ENCODE measurements at regions not wholly inside any gene's neighbourhood (a gene's known extent, or its start where the extent isn't known, plus 50 kb on each side); places are given as distances from the start of the nearest gene placed in this dataset.

GRCh38 chr13:80547885-80548825 is 207.2 kb upstream of the SPRY2 start:
- Histone ChIP-seq H3K36me3 (ENCODE audit: control insufficient read depth, insufficient read depth, low read length) (no peaks in the 10 kb centered on the region), H3K27me3 (ENCODE audit: control insufficient read depth, insufficient read depth, low read length) (no peaks in the 10 kb centered on the region), H3K27ac (ENCODE audit: low read length) (no peak overlapping the region), H3K9me3 (ENCODE audit: control insufficient read depth, insufficient read depth, low read length) (no peaks in the 10 kb centered on the region), H3K4me1 (ENCODE audit: control insufficient read depth, insufficient read depth, low read length) (no peaks in the 10 kb centered on the region), H3K4me3 (ENCODE audit: low read length) (no peak overlapping the region)
- no CpG with 5 or more reads among the region's 7 CpGs for WGBS (ENCODE audit: insufficient coverage, insufficient read length)
- DNase-seq (ENCODE audit: low read depth, low spot score): no peak

DNA sequence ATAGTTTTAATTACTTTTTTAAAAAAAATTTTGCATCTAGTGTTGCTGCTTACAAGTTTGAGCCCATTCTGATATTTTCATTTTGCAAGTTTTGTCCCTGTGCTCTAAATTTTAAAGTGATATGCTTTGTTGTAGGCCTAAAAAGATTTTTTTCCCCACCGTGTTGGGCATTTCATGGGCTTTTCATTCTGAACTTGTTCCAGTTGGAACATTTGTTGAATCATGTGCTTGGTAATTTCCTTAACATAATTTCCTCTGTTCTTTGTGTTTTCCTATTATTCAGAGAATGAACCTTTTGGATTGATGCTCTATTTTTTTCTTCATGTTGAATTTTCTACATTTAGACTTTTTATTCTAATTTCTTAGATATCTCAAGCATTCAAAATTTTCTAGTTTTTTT is 206.4 kb upstream of the SPRY2 start:
- H3K27me3 ChIP-seq (ENCODE audit: control insufficient read depth, insufficient read depth, low read length): no peaks in the 10 kb centered on the region
- no peaks in the 10 kb centered on the region for H3K36me3 ChIP-seq (ENCODE audit: control insufficient read depth, insufficient read depth, low read length)
- H3K4me3 ChIP-seq (ENCODE audit: low read length): no peak overlapping the region
- H3K27ac ChIP-seq (ENCODE audit: low read length): no peak overlapping the region
- no peak for DNase-seq (ENCODE audit: low read depth, low spot score)
- no CpG with 5 or more reads among the region's 1 CpG for WGBS (ENCODE audit: insufficient coverage, insufficient read length)
- no peaks in the 10 kb centered on the region for H3K9me3 ChIP-seq (ENCODE audit: control insufficient read depth, insufficient read depth, low read length)
- no peaks in the 10 kb centered on the region for H3K4me1 ChIP-seq (ENCODE audit: control insufficient read depth, insufficient read depth, low read length)

DNA sequence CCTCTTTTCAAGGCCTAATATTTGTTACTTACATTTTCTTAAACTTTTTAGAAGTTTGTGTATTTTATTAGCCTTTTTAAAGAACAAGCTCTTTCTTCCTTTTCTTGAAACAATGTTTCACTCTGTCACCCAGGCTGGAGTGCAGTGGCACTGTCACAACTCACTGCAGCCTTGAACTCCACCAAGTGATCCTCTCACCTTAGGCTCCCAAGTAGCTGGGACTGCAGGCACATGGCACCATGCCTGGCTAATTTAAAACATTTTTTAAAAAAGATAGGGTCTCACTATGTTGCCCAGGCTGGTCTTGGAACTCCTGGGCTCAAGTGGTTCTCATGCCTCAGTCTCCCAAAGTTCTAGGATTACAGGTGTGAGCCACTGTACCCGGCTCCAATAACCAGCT is 192.2 kb upstream of the SPRY2 start:
- Histone ChIP-seq H3K36me3 (ENCODE audit: control insufficient read depth, insufficient read depth, low read length) (no peaks in the 10 kb centered on the region), H3K27ac (ENCODE audit: low read length) (no peak overlapping the region), H3K27me3 (ENCODE audit: control insufficient read depth, insufficient read depth, low read length) (no peaks in the 10 kb centered on the region), H3K4me1 (ENCODE audit: control insufficient read depth, insufficient read depth, low read length) (no peaks in the 10 kb centered on the region), H3K9me3 (ENCODE audit: control insufficient read depth, insufficient read depth, low read length) (no peaks in the 10 kb centered on the region), H3K4me3 (ENCODE audit: low read length) (no peak overlapping the region)
- no peak for DNase-seq (ENCODE audit: low read depth, low spot score)
- WGBS (ENCODE audit: insufficient coverage, insufficient read length): no CpG with 5 or more reads among the region's 1 CpG

GRCh38 chr13:80530902-80531301 is 190.0 kb upstream of the SPRY2 start:
- Histone ChIP-seq H3K27ac (ENCODE audit: low read length) (no peak overlapping the region), H3K4me1 (ENCODE audit: control insufficient read depth, insufficient read depth, low read length) (no peaks in the 10 kb centered on the region), H3K27me3 (ENCODE audit: control insufficient read depth, insufficient read depth, low read length) (no peaks in the 10 kb centered on the region), H3K9me3 (ENCODE audit: control insufficient read depth, insufficient read depth, low read length) (no peaks in the 10 kb centered on the region), H3K4me3 (ENCODE audit: low read length) (no peak overlapping the region), H3K36me3 (ENCODE audit: control insufficient read depth, insufficient read depth, low read length) (no peaks in the 10 kb centered on the region)
- DNase-seq (ENCODE audit: low read depth, low spot score): no peak
- WGBS (ENCODE audit: insufficient coverage, insufficient read length): no CpG with 5 or more reads among the region's 1 CpG

DNA sequence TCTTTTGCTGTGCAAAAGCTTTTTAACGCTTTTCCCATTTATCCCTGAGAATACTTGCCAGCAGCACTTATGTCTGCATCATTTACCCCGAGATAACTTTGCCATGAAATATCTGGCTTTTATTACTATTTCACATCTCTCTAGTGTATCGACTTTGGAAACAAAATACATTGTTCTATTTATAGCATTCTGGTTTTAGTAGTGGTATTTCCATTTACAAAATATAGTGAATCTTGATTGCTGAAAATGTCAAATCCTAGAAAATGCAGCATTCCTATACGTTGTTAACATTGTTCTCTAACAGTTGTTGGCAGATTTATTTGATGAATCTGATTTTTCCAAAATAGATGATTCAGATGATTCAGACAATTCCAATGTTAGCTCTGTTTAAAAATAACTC is 189.3 kb upstream of the SPRY2 start:
- Histone ChIP-seq H3K36me3 (ENCODE audit: control insufficient read depth, insufficient read depth, low read length) (no peaks in the 10 kb centered on the region), H3K4me1 (ENCODE audit: control insufficient read depth, insufficient read depth, low read length) (no peaks in the 10 kb centered on the region), H3K27me3 (ENCODE audit: control insufficient read depth, insufficient read depth, low read length) (no peaks in the 10 kb centered on the region), H3K9me3 (ENCODE audit: control insufficient read depth, insufficient read depth, low read length) (no peaks in the 10 kb centered on the region), H3K27ac (ENCODE audit: low read length) (no peak overlapping the region), H3K4me3 (ENCODE audit: low read length) (no peak overlapping the region)
- no CpG with 5 or more reads among the region's 4 CpGs for WGBS (ENCODE audit: insufficient coverage, insufficient read length)
- DNase-seq (ENCODE audit: low read depth, low spot score): no peak

DNA sequence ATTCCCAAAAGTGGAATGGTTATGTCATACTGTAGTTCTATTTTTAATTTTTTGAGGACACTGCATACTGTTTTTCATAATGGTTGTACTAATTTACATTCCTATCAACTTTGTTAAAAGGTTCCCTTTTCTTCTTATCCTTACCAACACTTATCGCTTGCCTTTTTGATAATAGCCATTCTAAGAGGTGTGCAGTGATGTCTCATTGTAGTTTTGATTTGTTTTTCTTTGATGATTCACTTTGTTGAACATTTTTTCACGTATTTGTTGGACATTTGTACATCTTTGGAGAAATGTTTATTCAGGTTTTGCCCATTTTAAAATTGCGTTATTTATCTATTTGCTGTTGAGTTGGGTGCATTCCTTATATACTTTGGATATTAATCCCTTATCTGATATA is 188.8 kb upstream of the SPRY2 start:
- no peak overlapping the region for H3K4me3 ChIP-seq (ENCODE audit: low read length)
- no peaks in the 10 kb centered on the region for H3K4me1 ChIP-seq (ENCODE audit: control insufficient read depth, insufficient read depth, low read length)
- H3K36me3 ChIP-seq (ENCODE audit: control insufficient read depth, insufficient read depth, low read length): no peaks in the 10 kb centered on the region
- no peaks in the 10 kb centered on the region for H3K9me3 ChIP-seq (ENCODE audit: control insufficient read depth, insufficient read depth, low read length)
- no peaks in the 10 kb centered on the region for H3K27me3 ChIP-seq (ENCODE audit: control insufficient read depth, insufficient read depth, low read length)
- no CpG with 5 or more reads among the region's 3 CpGs for WGBS (ENCODE audit: insufficient coverage, insufficient read length)
- no peak overlapping the region for H3K27ac ChIP-seq (ENCODE audit: low read length)
- no peak for DNase-seq (ENCODE audit: low read depth, low spot score)

GRCh38 chr13:80528733-80529132 is 187.8 kb upstream of the SPRY2 start:
- H3K36me3 ChIP-seq (ENCODE audit: control insufficient read depth, insufficient read depth, low read length): no peaks in the 10 kb centered on the region
- H3K4me1 ChIP-seq (ENCODE audit: control insufficient read depth, insufficient read depth, low read length): no peaks in the 10 kb centered on the region
- H3K27me3 ChIP-seq (ENCODE audit: control insufficient read depth, insufficient read depth, low read length): no peaks in the 10 kb centered on the region
- H3K9me3 ChIP-seq (ENCODE audit: control insufficient read depth, insufficient read depth, low read length): no peaks in the 10 kb centered on the region
- H3K4me3 ChIP-seq (ENCODE audit: low read length): no peak overlapping the region
- H3K27ac ChIP-seq (ENCODE audit: low read length): no peak overlapping the region
- DNase-seq (ENCODE audit: low read depth, low spot score): no peak
- no CpG with 5 or more reads among the region's 3 CpGs for WGBS (ENCODE audit: insufficient coverage, insufficient read length)

DNA sequence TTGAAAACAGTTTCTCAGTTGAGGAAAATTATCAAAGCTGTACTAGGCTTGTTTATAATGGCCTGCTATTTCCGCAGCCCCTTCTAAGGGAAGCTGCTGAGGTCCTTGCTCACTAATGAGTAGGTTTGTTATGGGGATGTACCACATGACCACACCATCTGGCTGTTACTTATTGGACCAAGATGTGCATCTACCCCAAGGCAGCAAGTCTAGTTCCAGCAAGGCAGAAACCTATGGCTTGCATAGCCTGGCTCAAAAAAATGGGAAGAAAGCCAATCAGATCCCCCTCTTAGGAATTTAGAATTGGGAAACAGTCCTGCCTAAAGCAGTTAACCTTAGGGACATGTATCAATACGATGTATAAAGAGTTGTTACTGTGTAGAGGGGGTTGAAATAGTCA is 186.5 kb upstream of the SPRY2 start:
- no peak overlapping the region for H3K27ac ChIP-seq (ENCODE audit: low read length)
- no peak for DNase-seq (ENCODE audit: low read depth, low spot score)
- H3K9me3 ChIP-seq (ENCODE audit: control insufficient read depth, insufficient read depth, low read length): no peaks in the 10 kb centered on the region
- no CpG with 5 or more reads among the region's 2 CpGs for WGBS (ENCODE audit: insufficient coverage, insufficient read length)
- no peaks in the 10 kb centered on the region for H3K27me3 ChIP-seq (ENCODE audit: control insufficient read depth, insufficient read depth, low read length)
- H3K36me3 ChIP-seq (ENCODE audit: control insufficient read depth, insufficient read depth, low read length): no peaks in the 10 kb centered on the region
- no peak overlapping the region for H3K4me3 ChIP-seq (ENCODE audit: low read length)
- H3K4me1 ChIP-seq (ENCODE audit: control insufficient read depth, insufficient read depth, low read length): no peaks in the 10 kb centered on the region

- Histone ChIP-seq H3K4me1 (ENCODE audit: control insufficient read depth, insufficient read depth, low read length) (no peaks in the 10 kb centered on the region), H3K27me3 (ENCODE audit: control insufficient read depth, insufficient read depth, low read length) (no peaks in the 10 kb centered on the region), H3K27ac (ENCODE audit: low read length) (no peak overlapping the region), H3K4me3 (ENCODE audit: low read length) (no peak overlapping the region), H3K36me3 (ENCODE audit: control insufficient read depth, insufficient read depth, low read length) (no peaks in the 10 kb centered on the region), H3K9me3 (ENCODE audit: control insufficient read depth, insufficient read depth, low read length) (no peaks in the 10 kb centered on the region)
- no peak for DNase-seq (ENCODE audit: low read depth, low spot score)
- no CpG with 5 or more reads among the region's 4 CpGs for WGBS (ENCODE audit: insufficient coverage, insufficient read length)
Observed at GRCh38 chr13:80524447-80525215, 183.7 kb upstream of the SPRY2 start.

DNA sequence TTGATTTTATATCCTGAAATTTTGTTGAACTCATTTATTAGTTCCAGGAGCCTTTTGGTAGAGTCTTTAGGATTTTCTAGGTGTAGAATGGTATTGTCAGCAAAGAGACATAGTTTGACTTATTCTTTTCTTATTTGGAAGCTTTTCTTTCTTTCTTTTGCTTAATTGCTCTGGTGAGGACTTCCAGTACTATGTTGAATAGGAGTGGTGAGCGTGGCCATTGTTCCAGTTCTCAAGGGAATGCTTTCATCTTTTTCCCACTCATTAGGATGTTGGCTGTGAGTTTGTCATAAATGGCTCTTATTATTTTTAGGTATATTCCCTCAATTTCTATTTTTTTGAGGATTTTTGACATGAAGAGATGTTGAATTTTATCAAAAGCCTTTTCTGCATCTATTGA is 182.2 kb upstream of the SPRY2 start:
- no CpG with 5 or more reads among the region's 1 CpG for WGBS (ENCODE audit: insufficient coverage, insufficient read length)
- H3K27me3 ChIP-seq (ENCODE audit: control insufficient read depth, insufficient read depth, low read length): no peaks in the 10 kb centered on the region

More for the DNA sequence above, 182.2 kb upstream of the SPRY2 start:
- no peaks in the 10 kb centered on the region for H3K36me3 ChIP-seq (ENCODE audit: control insufficient read depth, insufficient read depth, low read length)
- no peaks in the 10 kb centered on the region for H3K4me1 ChIP-seq (ENCODE audit: control insufficient read depth, insufficient read depth, low read length)
- H3K9me3 ChIP-seq (ENCODE audit: control insufficient read depth, insufficient read depth, low read length): no peaks in the 10 kb centered on the region
- no peak overlapping the region for H3K27ac ChIP-seq (ENCODE audit: low read length)
- H3K4me3 ChIP-seq (ENCODE audit: low read length): no peak overlapping the region
- peak; percentile 1 for DNase-seq (ENCODE audit: low read depth, low spot score)
